ENCODE measurements at regions not wholly inside any gene's neighbourhood (a gene's known extent, or its start where the extent isn't known, plus 50 kb on each side); places are given as distances from the start of the nearest gene placed in this dataset.
"Not testable (repeated sequence)": the region's sequence is repeated elsewhere in the genome, so short reads cannot be mapped to it uniquely, and the experiment has no call there.

DNA sequence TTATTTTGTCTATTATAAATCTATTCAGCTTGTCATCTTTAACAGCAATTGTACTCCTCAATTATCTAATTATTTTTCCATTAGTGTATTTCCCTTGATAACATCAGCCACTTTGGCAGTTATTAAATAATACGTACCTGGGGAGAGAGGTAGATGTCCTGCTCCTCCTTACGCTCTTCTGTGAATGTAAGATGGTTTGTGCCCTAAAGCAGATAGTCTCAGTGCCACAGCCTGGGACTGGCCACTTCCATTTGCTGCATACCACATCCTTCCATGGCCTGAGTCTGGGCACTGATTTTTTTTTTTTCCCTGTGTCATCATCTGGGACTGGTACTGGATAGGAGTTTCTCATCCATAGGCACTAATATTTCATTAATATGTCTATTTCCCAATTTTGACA is 632.4 kb upstream of the LRRTM4 start:
- Histone ChIP-seq H3K27ac (no peak overlapping the region), H3K36me3 (no peaks in the 10 kb centered on the region), H3K4me3 (no peak overlapping the region), H3K4me1 (no peaks in the 10 kb centered on the region), H3K9me3 (no peaks in the 10 kb centered on the region), H3K27me3 (no peaks in the 10 kb centered on the region)
- TF ChIP-seq POLR2AphosphoS5 (IDR thresholded peaks at IDR 0.05) (no peak), EP300 (IDR thresholded peaks at IDR 0.05; ENCODE audit: low read depth) (no peak), POLR2A (IDR thresholded peaks at IDR 0.05) (no peak)
- TF ChIP-seq, protein P1, sequence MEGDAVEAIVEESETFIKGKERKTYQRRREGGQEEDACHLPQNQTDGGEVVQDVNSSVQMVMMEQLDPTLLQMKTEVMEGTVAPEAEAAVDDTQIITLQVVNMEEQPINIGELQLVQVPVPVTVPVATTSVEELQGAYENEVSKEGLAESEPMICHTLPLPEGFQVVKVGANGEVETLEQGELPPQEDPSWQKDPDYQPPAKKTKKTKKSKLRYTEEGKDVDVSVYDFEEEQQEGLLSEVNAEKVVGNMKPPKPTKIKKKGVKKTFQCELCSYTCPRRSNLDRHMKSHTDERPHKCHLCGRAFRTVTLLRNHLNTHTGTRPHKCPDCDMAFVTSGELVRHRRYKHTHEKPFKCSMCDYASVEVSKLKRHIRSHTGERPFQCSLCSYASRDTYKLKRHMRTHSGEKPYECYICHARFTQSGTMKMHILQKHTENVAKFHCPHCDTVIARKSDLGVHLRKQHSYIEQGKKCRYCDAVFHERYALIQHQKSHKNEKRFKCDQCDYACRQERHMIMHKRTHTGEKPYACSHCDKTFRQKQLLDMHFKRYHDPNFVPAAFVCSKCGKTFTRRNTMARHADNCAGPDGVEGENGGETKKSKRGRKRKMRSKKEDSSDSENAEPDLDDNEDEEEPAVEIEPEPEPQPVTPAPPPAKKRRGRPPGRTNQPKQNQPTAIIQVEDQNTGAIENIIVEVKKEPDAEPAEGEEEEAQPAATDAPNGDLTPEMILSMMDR (IDR thresholded peaks at IDR 0.05): no peak
- in situ Hi-C loops (cut with MboI; ENCODE audit: low pct_ligation_motif_present in 1 of 4, low pct_unique_long_range_greater_than_20kb in 1 of 4, low sequenced_read_pairs in 3 of 4): no loop called here
- DNase-seq: no peak
- whole genome bisulfite sequencing, 2 donors (ENCODE audit: low coverage in 1 of 2): 71 to 92% methylated on average over 1 to 2 of the region's 2 CpGs
- intact Hi-C loops (cut with DNase I; ENCODE audit: low total_unique reads): no loop called here

DNA sequence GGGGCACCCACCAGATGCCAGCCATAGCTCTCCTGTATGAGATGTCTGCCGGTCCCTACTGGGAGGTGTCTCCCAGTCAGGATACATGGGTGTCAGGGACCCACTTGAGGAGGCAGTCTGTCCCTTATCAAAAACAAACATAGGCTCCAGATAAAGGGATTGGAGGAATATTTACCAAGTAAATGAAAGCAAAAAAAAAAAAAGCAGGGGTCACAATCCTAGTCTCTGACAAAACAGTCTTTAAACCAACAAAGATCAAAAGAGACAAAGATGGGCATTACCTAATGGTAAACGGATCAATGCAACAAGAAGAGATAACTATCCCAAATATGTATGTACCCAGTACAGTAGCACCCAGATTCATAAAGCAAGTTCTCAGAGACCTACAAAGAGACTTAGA is 640.0 kb upstream of the LRRTM4 start:
- 56% methylated on average over 2 of the region's 2 CpGs; no CpG with 5 or more reads in 1 of the 2 donors for WGBS, 2 donors (ENCODE audit: low coverage in 1 of 2)
- in situ Hi-C loops (cut with MboI; ENCODE audit: low pct_ligation_motif_present in 1 of 4, low pct_unique_long_range_greater_than_20kb in 1 of 4, low sequenced_read_pairs in 3 of 4): no loop called here

GRCh38 chr2:78172157-78172556 is 650.0 kb upstream of the LRRTM4 start:
- in situ Hi-C loops (cut with MboI; ENCODE audit: low pct_ligation_motif_present in 1 of 4, low pct_unique_long_range_greater_than_20kb in 1 of 4, low sequenced_read_pairs in 3 of 4); intact Hi-C loops (cut with DNase I; ENCODE audit: low total_unique reads); H3K4me1 ChIP-seq; DNase-seq; H3K36me3 ChIP-seq; H3K4me3 ChIP-seq; H3K27me3 ChIP-seq; H3K9me3 ChIP-seq; H3K27ac ChIP-seq: not testable (repeated sequence)
- WGBS, 2 donors (ENCODE audit: low coverage in 1 of 2): 91 to 100% methylated on average over 3 to 9 of the region's 9 CpGs

More for the DNA sequence above, 640.0 kb upstream of the LRRTM4 start:
- intact Hi-C loops (cut with DNase I; ENCODE audit: low total_unique reads): no loop called here
- TF ChIP-seq EP300 (IDR thresholded peaks at IDR 0.05; ENCODE audit: low read depth) (no peak), POLR2A (IDR thresholded peaks at IDR 0.05) (no peak), POLR2AphosphoS5 (IDR thresholded peaks at IDR 0.05) (no peak)
- TF ChIP-seq, protein P1 (IDR thresholded peaks at IDR 0.05): no peak
- no peaks in the 10 kb centered on the region for H3K4me1 ChIP-seq
- H3K4me3 ChIP-seq: no peak overlapping the region
- H3K36me3 ChIP-seq: no peaks in the 10 kb centered on the region
- H3K9me3 ChIP-seq: no peaks in the 10 kb centered on the region
- no peak for DNase-seq
- no peaks in the 10 kb centered on the region for H3K27me3 ChIP-seq
- H3K27ac ChIP-seq: no peak overlapping the region

DNA sequence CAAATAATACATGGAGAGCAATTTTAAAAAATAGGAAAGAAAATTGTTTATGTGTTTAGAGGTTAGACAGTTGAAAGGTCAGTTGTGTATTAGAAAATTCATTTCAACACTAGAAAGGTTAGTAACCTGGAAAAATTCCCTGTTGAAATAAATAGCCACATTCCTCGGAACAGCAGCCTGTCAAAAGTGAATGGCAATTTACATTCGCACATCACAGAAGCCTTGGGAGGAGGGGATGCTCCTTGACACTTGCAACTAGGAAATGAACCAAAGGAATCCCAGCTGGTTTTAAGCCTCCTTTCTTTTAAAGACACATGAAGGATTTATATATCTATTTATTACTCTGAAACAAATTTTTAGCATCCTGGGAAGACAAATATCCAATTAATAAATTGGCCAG is 653.5 kb upstream of the LRRTM4 start:
- DNase-seq: no peak
- intact Hi-C loops (cut with DNase I; ENCODE audit: low total_unique reads): no loop called here
- H3K27ac ChIP-seq: no peak overlapping the region
- H3K4me1 ChIP-seq: no peaks in the 10 kb centered on the region
- TF ChIP-seq POLR2AphosphoS5 (IDR thresholded peaks at IDR 0.05) (no peak), POLR2A (IDR thresholded peaks at IDR 0.05) (no peak), EP300 (IDR thresholded peaks at IDR 0.05; ENCODE audit: low read depth) (no peak)
- in situ Hi-C loops (cut with MboI; ENCODE audit: low pct_ligation_motif_present in 1 of 4, low pct_unique_long_range_greater_than_20kb in 1 of 4, low sequenced_read_pairs in 3 of 4): no loop called here
- H3K36me3 ChIP-seq: no peaks in the 10 kb centered on the region
- no peak overlapping the region for H3K4me3 ChIP-seq
- WGBS, 2 donors (ENCODE audit: low coverage in 1 of 2): 27 to 31% methylated on average over 2 of the region's 2 CpGs
- H3K27me3 ChIP-seq: no peaks in the 10 kb centered on the region
- H3K9me3 ChIP-seq: no peaks in the 10 kb centered on the region

DNA sequence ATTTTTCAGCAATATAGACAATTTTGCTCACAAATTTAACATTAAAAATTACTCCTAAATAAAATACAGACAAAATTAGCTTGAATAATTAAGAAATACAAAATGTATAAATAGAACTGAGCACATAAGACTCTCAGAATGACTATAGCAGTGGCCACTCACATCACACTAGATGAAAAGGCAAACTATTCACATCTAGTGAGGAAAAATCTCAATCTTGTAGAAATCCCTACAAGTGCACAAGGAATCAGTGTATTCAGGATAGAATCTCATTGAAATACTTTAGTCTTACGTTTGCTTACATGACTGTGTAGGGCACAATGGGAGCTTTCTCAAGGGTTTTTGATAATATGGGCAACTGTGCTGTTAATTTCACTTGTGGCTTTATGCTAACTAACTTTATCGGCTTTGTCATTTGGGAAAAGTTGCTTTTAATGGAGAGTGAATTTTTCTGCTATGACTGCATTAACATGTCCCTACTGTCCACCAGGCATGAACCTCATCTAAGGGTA is 678.9 kb upstream of the LRRTM4 start:
- Histone ChIP-seq H3K27ac (no peak overlapping the region), H3K4me1 (no peaks in the 10 kb centered on the region), H3K27me3 (no peaks in the 10 kb centered on the region), H3K4me3 (no peak overlapping the region), H3K9me3 (no peaks in the 10 kb centered on the region), H3K36me3 (no peaks in the 10 kb centered on the region)
- in situ Hi-C loops (cut with MboI; ENCODE audit: low pct_ligation_motif_present in 1 of 4, low pct_unique_long_range_greater_than_20kb in 1 of 4, low sequenced_read_pairs in 3 of 4) (no loop called here), intact Hi-C loops (cut with DNase I; ENCODE audit: low total_unique reads) (no loop called here)
- TF ChIP-seq, protein P1 (IDR thresholded peaks at IDR 0.05): no peak
- no peak for TF ChIP-seq POLR2AphosphoS5 (IDR thresholded peaks at IDR 0.05)
- no peak for TF ChIP-seq EP300 (IDR thresholded peaks at IDR 0.05; ENCODE audit: low read depth)
- TF ChIP-seq POLR2A (IDR thresholded peaks at IDR 0.05): no peak
- no peak for DNase-seq
- 74 to 79% methylated on average over 2 of the region's 2 CpGs for WGBS, 2 donors (ENCODE audit: low coverage in 1 of 2)

All from transverse colon (tissue), 4 donors.